Activated CD8-positive, alpha-beta T cell treated with anti-CD3 and anti-CD28 coated beads, Interleukin-2, amount 10 ng/mL, durations not matched to agents 7 days and 5 days (primary cell): ENCODE measurements at regions not wholly inside any gene's neighbourhood (a gene's known extent, or its start where the extent isn't known, plus 50 kb on each side); places are given as distances from the start of the nearest gene placed in this dataset.

Experiments
- ATAC-seq: fragments of 150-1000 bp; cut with Tn5 transposase; one replicate; pipeline ENCODE4 v1.10.0; 2021; ENCODE audit warnings: moderate library complexity
- CTCF ChIA-PET: fragments of 350-600 bp; sonication (Branson Sonifier 250); formaldehyde crosslinking; loops from one replicate; lab custom pipeline; 2021; ENCODE audit warnings: antibody characterized with exemption; lab: Charles Lee
- POLR2A ChIA-PET: fragments of 350-600 bp; sonication (Branson Sonifier 250); formaldehyde crosslinking; loops from one replicate; lab custom pipeline; 2021; ENCODE audit warnings: antibody characterized with exemption; lab: Charles Lee
- DNase-seq: peaks from one replicate; pipeline ENCODE4 v3.0.0-alpha.2; 2020
- H3K27ac Mint-ChIP-seq: one replicate; pipeline ENCODE4 v1.8.0; 2021; ENCODE audit warnings: mild to moderate bottlenecking, mixed read lengths
- H3K27me3 Mint-ChIP-seq: one replicate; pipeline ENCODE4 v1.8.0; 2021; ENCODE audit warnings: low read depth, mixed read lengths
- H3K36me3 Mint-ChIP-seq: one replicate; pipeline ENCODE4 v1.8.0; 2021; ENCODE audit warnings: low read depth, mixed read lengths
- H3K4me1 Mint-ChIP-seq: one replicate; pipeline ENCODE4 v1.8.0; 2021; ENCODE audit warnings: low read depth, mixed read lengths
- H3K4me3 Mint-ChIP-seq: one replicate; pipeline ENCODE4 v1.8.0; 2021; ENCODE audit warnings: mild to moderate bottlenecking, mixed read lengths
- H3K9me3 Mint-ChIP-seq: one replicate; pipeline ENCODE4 v1.8.0; 2022; ENCODE audit warnings: mixed read lengths; ENCODE audit not compliant: insufficient read depth

DNA sequence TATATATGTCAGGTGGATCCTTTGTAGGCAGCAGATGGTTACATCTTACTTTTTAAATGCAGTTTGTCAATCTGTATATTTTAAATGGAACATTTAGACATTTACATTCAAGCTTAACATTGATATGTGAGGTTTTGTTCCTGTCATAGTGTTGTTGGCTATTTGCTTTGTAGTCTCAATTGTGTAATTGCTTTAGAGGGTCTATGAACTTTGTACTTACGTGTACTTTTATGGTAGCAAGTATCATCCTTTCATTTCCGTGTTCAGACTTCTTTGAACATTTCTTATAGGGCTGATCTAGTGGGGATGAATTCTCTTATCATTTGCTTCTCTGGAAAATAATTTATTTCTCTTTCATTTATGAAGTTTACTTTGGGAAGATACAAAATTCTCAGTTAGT is 656.0 kb downstream of the OTOL1 start:
- H3K36me3 Mint-ChIP-seq = no peaks in the 10 kb centered on the region
- DNase-seq = no peak
- ChIA-PET CTCF (no interaction called here), POLR2A (no interaction called here)
- no peak for ATAC-seq
- no peak overlapping the region for H3K4me3 Mint-ChIP-seq
- no peaks in the 10 kb centered on the region for H3K9me3 Mint-ChIP-seq
- H3K27ac Mint-ChIP-seq = no peak overlapping the region
- H3K27me3 Mint-ChIP-seq = no peaks in the 10 kb centered on the region
- no peaks in the 10 kb centered on the region for H3K4me1 Mint-ChIP-seq

DNA sequence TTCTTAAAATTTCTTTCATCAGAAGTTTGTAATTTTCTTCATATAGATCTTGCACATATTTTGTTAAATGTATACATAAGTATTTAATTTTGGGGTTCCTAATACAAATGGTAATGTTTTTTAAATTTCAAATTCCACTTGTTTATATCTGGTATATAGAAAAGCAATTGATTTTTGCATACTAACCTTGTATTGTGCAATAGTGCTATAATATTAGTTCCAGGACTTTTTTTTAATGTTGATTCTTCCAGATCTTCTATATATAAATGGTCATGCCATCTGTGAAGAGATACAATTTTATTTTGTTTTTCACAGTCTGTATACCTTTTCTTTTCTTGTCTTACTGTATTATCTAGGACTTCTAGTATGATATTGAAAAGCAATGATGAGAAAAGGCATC is 665.0 kb downstream of the OTOL1 start:
- H3K36me3 Mint-ChIP-seq = no peaks in the 10 kb centered on the region
- no peaks in the 10 kb centered on the region for H3K9me3 Mint-ChIP-seq
- no peaks in the 10 kb centered on the region for H3K4me1 Mint-ChIP-seq
- no peaks in the 10 kb centered on the region for H3K27me3 Mint-ChIP-seq
- H3K27ac Mint-ChIP-seq = no peak overlapping the region
- no peak for DNase-seq
- CTCF ChIA-PET = no interaction called here
- no peak for ATAC-seq
- POLR2A ChIA-PET = no interaction called here
- H3K4me3 Mint-ChIP-seq = no peak overlapping the region

DNA sequence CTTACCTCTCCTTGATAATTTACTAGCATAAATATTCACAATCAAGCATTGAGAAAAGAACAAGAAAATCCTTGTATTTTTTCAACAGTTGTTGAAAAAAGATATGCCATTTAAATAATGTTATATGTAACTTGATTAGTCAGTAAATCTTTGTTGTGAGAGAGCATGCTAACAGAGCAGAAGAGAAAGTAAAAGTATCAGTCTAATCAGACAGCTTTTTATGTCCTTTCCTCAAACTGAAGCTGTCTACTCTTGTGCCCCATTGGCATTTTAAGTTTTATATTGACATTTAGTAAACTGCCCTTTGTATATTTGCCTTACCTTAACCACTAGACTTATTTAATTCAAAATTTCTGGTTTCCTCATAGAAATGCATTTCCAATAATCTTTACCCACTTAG is 668.7 kb downstream of the OTOL1 start:
- POLR2A ChIA-PET = no interaction called here
- no peaks in the 10 kb centered on the region for H3K9me3 Mint-ChIP-seq
- CTCF ChIA-PET = no interaction called here
- H3K36me3 Mint-ChIP-seq = no peaks in the 10 kb centered on the region
- H3K4me1 Mint-ChIP-seq = no peaks in the 10 kb centered on the region
- ATAC-seq (no peak), DNase-seq (no peak)
- no peak overlapping the region for H3K4me3 Mint-ChIP-seq
- no peaks in the 10 kb centered on the region for H3K27me3 Mint-ChIP-seq
- H3K27ac Mint-ChIP-seq = no peak overlapping the region

DNA sequence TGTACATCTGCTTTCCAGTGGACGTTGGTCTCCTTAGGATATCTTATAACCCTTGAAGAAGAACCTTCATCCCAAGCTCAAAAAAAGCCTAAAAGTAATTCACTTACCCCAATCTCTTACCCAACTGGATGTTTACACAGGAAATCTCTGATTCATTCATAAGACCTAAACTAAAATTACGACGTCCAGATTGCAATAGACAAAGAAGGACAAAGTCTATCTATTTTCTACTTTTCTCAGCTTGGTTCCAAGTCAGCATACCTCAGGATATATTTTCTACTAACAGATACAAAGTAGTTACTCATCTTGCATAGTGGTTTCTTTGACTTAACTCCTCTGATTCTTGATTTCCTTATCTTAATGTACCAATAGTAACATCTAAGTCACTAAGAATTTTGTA is 669.9 kb downstream of the OTOL1 start:
- H3K4me1 Mint-ChIP-seq = no peaks in the 10 kb centered on the region
- no peaks in the 10 kb centered on the region for H3K36me3 Mint-ChIP-seq
- ChIA-PET POLR2A (no interaction called here), CTCF (no interaction called here)
- no peaks in the 10 kb centered on the region for H3K9me3 Mint-ChIP-seq
- H3K27ac Mint-ChIP-seq = no peak overlapping the region
- no peak for ATAC-seq
- H3K27me3 Mint-ChIP-seq = no peaks in the 10 kb centered on the region
- DNase-seq = no peak
- no peak overlapping the region for H3K4me3 Mint-ChIP-seq

DNA sequence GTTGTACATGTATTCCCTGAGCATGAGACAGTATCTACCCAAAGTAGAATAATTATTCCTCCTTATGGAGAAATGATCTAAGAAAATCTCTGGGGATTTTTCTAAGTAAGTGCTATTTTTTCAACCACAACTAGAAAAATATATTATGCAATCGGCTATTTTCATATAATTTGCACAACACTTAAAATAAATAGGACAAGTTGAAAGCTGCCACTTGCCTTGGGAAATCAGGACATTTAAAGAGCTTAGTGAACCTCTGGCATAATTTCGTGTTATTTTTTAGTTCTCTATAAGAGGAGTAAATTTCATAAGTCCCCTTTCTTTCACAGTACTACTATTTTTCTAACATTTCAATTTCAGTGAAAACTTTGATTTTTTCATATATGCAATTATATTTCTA is 672.1 kb downstream of the OTOL1 start:
- peaks cover 6% of the 10 kb centered on the region for H3K9me3 Mint-ChIP-seq
- no peaks in the 10 kb centered on the region for H3K36me3 Mint-ChIP-seq
- no peak overlapping the region for H3K27ac Mint-ChIP-seq
- no peaks in the 10 kb centered on the region for H3K4me1 Mint-ChIP-seq
- ChIA-PET POLR2A (no interaction called here), CTCF (no interaction called here)
- no peaks in the 10 kb centered on the region for H3K27me3 Mint-ChIP-seq
- ATAC-seq (no peak), DNase-seq (no peak)
- H3K4me3 Mint-ChIP-seq = no peak overlapping the region

DNA sequence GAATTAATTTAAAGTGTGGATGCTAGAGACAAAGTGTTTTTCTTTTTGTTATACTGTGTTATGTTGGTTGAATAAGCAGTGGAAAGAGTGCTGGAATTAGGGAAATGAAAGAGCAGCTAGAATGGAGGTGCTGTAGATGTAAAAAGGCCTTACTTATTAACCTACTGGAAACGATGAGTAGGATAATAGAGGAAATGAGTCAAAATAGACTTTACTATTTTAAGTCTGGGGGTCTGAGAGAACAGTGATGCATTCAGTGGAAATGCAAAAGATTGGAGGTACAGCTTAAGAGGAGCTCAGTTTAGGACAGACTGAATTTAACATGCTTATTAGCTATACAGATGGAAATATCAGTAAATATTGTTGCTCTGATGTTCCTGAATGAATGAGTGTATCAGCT is 674.0 kb downstream of the OTOL1 start:
- POLR2A ChIA-PET = no interaction called here
- Mint-ChIP-seq H3K9me3 (peaks cover 9% of the 10 kb centered on the region), H3K4me1 (no peaks in the 10 kb centered on the region), H3K27ac (no peak overlapping the region), H3K27me3 (no peaks in the 10 kb centered on the region), H3K4me3 (no peak overlapping the region), H3K36me3 (no peaks in the 10 kb centered on the region)
- DNase-seq = no peak
- CTCF ChIA-PET = no interaction called here
- no peak for ATAC-seq

DNA sequence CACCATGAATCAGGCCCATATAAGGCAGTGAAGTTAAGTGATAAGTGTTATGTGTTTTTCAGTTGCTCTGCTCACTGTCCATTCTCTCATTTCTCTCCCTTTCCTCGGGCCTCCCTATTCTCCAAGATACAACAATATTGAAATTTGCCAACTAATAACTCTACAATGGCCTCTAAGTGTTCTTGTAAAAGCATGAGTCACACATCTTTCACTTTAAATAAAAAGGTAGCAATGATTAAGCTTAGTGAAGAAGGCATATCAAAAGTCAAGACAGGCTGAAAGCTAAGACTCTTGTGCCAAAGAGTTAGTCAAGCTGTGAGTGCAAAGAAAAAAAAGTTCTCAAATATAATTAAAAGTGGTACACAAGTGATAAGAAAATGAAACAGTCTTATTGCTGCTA is 675.4 kb downstream of the OTOL1 start:
- H3K4me1 Mint-ChIP-seq = no peaks in the 10 kb centered on the region
- no peak overlapping the region for H3K27ac Mint-ChIP-seq
- ATAC-seq (no peak), DNase-seq (no peak)
- ChIA-PET POLR2A (no interaction called here), CTCF (no interaction called here)
- H3K9me3 Mint-ChIP-seq = peaks cover 9% of the 10 kb centered on the region
- no peaks in the 10 kb centered on the region for H3K27me3 Mint-ChIP-seq
- H3K36me3 Mint-ChIP-seq = no peaks in the 10 kb centered on the region
- no peak overlapping the region for H3K4me3 Mint-ChIP-seq

DNA sequence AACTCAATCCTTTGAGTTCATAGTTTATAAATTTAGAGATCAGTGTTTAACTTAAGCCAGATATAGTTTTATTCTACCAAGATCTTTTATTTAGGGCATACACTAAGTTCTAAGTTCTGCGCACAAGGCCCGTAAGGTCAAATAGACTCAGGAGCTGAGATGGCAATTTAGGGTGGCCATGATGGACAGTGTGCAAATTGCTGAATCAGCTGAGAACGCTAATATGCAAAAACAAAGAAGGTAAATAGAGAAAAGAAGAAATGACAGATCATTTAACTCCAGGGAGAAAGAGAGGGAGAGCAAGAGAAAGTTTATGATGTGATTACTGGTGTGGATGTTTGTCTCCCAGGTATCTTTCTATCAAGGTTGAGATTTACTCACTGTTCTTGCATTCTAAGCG is 678.5 kb downstream of the OTOL1 start:
- Mint-ChIP-seq H3K4me1 (no peaks in the 10 kb centered on the region), H3K9me3 (peaks cover 9% of the 10 kb centered on the region), H3K4me3 (no peak overlapping the region), H3K27me3 (no peaks in the 10 kb centered on the region), H3K27ac (no peak overlapping the region), H3K36me3 (no peaks in the 10 kb centered on the region)
- ATAC-seq (no peak), DNase-seq (no peak)
- POLR2A ChIA-PET = no interaction called here
- CTCF ChIA-PET = no interaction called here

DNA sequence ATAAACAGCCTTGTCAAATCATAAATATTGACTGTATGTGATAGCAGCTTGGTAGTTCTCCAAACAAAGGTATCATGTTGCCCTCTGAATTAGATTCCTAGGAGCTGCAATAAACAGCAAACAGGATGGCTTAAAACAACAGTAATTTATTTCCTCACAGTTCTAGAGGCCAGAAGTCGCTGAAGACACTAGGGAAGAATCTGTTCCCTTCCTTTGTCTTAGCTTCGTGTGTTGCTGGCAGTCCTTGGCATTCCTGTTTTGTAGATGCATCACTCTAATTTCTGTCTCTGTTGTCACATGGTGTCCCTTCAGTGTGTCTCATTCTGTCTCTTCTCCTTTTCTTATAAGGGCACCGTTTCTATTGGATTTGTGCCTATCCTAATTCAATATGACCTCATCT is 679.3 kb downstream of the OTOL1 start:
- DNase-seq (no peak), ATAC-seq (no peak)
- H3K36me3 Mint-ChIP-seq = no peaks in the 10 kb centered on the region
- ChIA-PET POLR2A (no interaction called here), CTCF (no interaction called here)
- no peak overlapping the region for H3K27ac Mint-ChIP-seq
- H3K27me3 Mint-ChIP-seq = no peaks in the 10 kb centered on the region
- no peaks in the 10 kb centered on the region for H3K4me1 Mint-ChIP-seq
- H3K4me3 Mint-ChIP-seq = no peak overlapping the region
- peaks cover 9% of the 10 kb centered on the region for H3K9me3 Mint-ChIP-seq

DNA sequence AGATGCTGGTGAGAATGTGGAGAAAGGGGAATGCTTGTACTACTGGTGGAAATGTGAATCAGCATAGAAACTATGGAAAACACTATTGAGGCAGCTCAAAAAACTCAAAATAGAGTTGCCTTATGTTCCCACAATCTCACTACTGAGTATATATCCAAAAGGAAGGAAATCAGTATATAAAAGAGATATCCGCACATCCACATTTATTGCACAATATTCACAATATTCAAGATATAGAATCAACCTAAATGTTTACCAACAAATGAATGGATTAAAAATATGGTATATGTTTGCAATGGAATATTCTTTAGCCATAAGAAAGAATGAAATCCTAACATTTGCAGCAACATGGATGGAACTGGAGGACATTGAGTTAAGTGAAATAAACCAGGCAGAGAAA is 686.8 kb downstream of the OTOL1 start:
- ChIA-PET CTCF (no interaction called here), POLR2A (no interaction called here)
- no peak for DNase-seq
- H3K27ac Mint-ChIP-seq = no peak overlapping the region
- H3K27me3 Mint-ChIP-seq = no peaks in the 10 kb centered on the region
- no peaks in the 10 kb centered on the region for H3K4me1 Mint-ChIP-seq
- no peaks in the 10 kb centered on the region for H3K9me3 Mint-ChIP-seq
- no peaks in the 10 kb centered on the region for H3K36me3 Mint-ChIP-seq
- ATAC-seq = no peak
- no peak overlapping the region for H3K4me3 Mint-ChIP-seq

DNA sequence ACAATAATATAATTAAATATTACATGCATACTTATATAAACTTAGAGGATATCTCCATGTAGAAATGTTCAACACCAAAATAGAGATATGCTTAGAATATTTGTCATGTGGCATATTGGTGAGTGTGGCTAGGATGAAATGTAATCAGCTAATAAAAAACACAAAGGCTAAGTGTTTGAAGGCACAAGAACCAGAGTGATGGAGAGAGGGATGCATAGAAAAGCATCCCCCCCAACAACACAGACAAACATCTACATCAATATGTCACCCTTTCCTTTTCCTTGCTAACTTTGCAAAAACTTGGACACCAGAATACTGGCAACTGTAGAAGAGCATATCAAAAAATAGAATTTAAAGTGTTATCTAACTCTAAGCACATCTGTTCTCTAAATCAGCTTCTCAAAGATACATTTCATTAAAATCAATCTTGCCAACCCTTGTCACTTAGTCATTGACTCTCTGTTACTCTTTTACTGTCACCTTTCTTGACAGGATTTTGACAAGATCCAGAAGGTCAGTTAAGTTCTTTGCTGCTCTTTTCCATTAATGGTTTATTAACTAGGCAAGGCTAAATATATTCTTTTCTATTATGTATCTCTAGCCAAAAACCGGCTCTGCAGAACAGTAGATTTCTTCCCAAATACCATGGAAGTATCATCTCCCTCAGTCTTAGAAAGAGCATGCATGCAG is 695.9 kb downstream of the OTOL1 start:
- no peaks in the 10 kb centered on the region for H3K4me1 Mint-ChIP-seq
- no peak for DNase-seq
- H3K4me3 Mint-ChIP-seq = no peak overlapping the region
- POLR2A ChIA-PET = no interaction called here
- H3K27ac Mint-ChIP-seq = no peak overlapping the region
- ATAC-seq = no peak
- H3K27me3 Mint-ChIP-seq = no peaks in the 10 kb centered on the region
- CTCF ChIA-PET = no interaction called here
- no peaks in the 10 kb centered on the region for H3K36me3 Mint-ChIP-seq
- no peaks in the 10 kb centered on the region for H3K9me3 Mint-ChIP-seq

DNA sequence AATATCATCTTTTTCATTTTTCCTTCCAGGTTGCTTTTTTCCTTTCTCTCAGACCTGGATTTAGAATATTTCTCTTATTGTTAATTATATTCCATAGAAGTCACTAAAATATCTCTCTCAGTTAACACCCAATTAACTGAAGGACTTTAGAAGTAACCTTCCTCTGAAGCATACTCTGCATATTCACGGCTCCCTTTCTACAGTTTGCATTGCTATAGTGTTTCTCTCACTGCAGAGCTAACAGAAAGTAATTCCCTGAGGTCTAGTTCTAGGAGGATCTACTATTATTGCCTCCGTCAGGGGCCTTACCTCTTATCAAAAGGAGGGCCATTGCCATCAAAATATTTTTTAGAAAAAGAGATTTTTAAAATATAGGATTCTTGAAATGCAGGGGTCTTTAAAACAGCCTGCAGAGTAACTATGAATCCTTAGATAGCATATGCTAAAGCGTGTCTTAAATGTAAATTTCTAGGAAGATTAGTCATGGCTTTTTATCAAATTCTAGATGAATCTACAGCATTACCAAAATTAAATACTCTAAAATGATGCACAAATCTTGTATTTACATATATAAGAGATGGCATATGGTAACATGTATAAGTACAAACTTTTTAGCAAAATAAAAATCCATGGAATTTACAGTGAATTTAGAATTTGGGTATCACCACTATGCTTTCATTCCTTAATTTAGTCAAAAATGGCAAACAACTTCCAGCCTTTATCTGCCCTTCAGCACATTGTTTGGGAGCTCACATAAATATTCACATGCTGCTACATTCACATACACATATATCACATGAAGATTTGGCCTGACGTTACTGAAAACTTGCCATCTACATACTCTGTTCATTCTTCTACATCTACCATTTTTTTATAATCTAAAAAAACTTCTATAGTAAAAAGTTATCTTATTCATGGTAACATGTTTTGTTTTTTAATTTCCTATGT is 696.8 kb downstream of the OTOL1 start:
- no peaks in the 10 kb centered on the region for H3K9me3 Mint-ChIP-seq
- H3K27me3 Mint-ChIP-seq = no peaks in the 10 kb centered on the region
- ATAC-seq (no peak), DNase-seq (no peak)
- H3K36me3 Mint-ChIP-seq = no peaks in the 10 kb centered on the region
- no peaks in the 10 kb centered on the region for H3K4me1 Mint-ChIP-seq
- ChIA-PET CTCF (no interaction called here), POLR2A (no interaction called here)
- H3K27ac Mint-ChIP-seq = no peak overlapping the region
- H3K4me3 Mint-ChIP-seq = no peak overlapping the region
